Sigmoid colon (tissue), 4 donors: ENCODE measurements at regions not wholly inside any gene's neighbourhood (a gene's known extent, or its start where the extent isn't known, plus 50 kb on each side); places are given as distances from the start of the nearest gene placed in this dataset.

Experiments used
- CTCF ChIP-seq, 4 experiments: fragments of 450-650 bp in 3 of 4; fragments of 200-600 bp in 1 of 4; IDR thresholded peaks; one replicate each; pipeline ENCODE4 v1.5.1; 2016 to 2019; ENCODE audit warnings: antibody characterized with exemption in 4 of 4, mild to moderate bottlenecking in 3 of 4, moderate library complexity in 2 of 4
- EP300 ChIP-seq, 4 donors: sonication (generic); formaldehyde crosslinking; IDR thresholded peaks; one replicate each; pipeline ENCODE4 v1.6.1; 2017; ENCODE audit warnings: antibody characterized with exemption in 4 of 4
- POLR2A ChIP-seq, 2 donors: fragments of 450-650 bp; IDR thresholded peaks; one replicate each; pipeline ENCODE4 v1.6.1; 2016; ENCODE audit warnings: antibody characterized with exemption in 2 of 2, mild to moderate bottlenecking in 2 of 2, moderate library complexity in 2 of 2
- POLR2AphosphoS5 ChIP-seq, 4 donors: sonication (generic); formaldehyde crosslinking; IDR thresholded peaks; one replicate each; pipeline ENCODE4 v1.6.1; 2017; ENCODE audit warnings: antibody characterized with exemption in 4 of 4

- TF ChIP-seq CTCF (IDR thresholded peaks at IDR 0.05) = no peak
- no peak for TF ChIP-seq EP300 (IDR thresholded peaks at IDR 0.05)
- TF ChIP-seq POLR2A (IDR thresholded peaks at IDR 0.05) = no peak
- no peak for TF ChIP-seq POLR2AphosphoS5 (IDR thresholded peaks at IDR 0.05)
Measured at GRCh38 chr1:29784276-29785136, 548.2 kb downstream of the PTPRU start.
